ENCODE measurements at regions not wholly inside any gene's neighbourhood (a gene's known extent, or its start where the extent isn't known, plus 50 kb on each side); places are given as distances from the start of the nearest gene placed in this dataset.

- Histone ChIP-seq H3K27ac (ENCODE audit: low read depth, low read length) (no peak overlapping the region), H3K27me3 (ENCODE audit: control insufficient read depth, low read length) (no peaks in the 10 kb centered on the region), H3K9me3 (ENCODE audit: control insufficient read depth, insufficient read depth, low read length) (no peaks in the 10 kb centered on the region), H3K79me2 (ENCODE audit: control insufficient read depth, low read length) (no peaks in the 10 kb centered on the region), H3K36me3 (ENCODE audit: control insufficient read depth, low read length) (no peaks in the 10 kb centered on the region), H3F3A (ENCODE audit: control insufficient read depth, insufficient read depth) (no peaks in the 10 kb centered on the region), H3K4me1 (ENCODE audit: control insufficient read depth, low read length) (no peaks in the 10 kb centered on the region), H3K9me2 (replicated peaks; ENCODE audit: control insufficient read depth, low read length) (no peaks in the 10 kb centered on the region), H3K4me3 (ENCODE audit: low read length) (no peak overlapping the region), H3K4me2 (ENCODE audit: low read length) (no peak overlapping the region), H4K20me1 (ENCODE audit: control insufficient read depth, insufficient read depth, low read depth, low read length) (no peaks in the 10 kb centered on the region)
- TF ChIP-seq CTCF (IDR thresholded peaks at IDR 0.05; ENCODE audit: low read depth, low read length, poor library complexity, severe bottlenecking) = no peak
Observed at GRCh38 chr11:69208190-69209037, 52.7 kb downstream of the SMIM38 start.

DNA sequence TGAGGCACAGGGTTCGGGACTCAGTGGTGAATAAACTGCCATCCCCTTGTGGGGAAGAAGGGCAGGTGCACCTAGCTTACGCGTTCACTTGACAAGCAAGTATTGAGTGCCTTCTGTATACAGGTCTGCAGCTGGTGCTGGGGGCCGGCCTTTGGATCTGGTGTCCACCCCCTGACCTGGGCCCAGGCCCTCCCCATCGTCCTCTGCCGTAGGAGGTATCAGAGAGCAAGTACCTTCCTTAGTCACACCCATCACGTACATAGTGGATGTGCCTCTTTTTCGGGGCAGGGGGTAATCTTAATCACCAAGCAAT, 53.3 kb downstream of the SMIM38 start:
- no peak overlapping the region for H3K4me2 ChIP-seq (ENCODE audit: low read length)
- H3K27me3 ChIP-seq (ENCODE audit: control insufficient read depth, low read length) = no peaks in the 10 kb centered on the region
- no peaks in the 10 kb centered on the region for H3K36me3 ChIP-seq (ENCODE audit: control insufficient read depth, low read length)
- H3F3A ChIP-seq (ENCODE audit: control insufficient read depth, insufficient read depth) = no peaks in the 10 kb centered on the region
- H3K9me2 ChIP-seq (replicated peaks; ENCODE audit: control insufficient read depth, low read length) = no peaks in the 10 kb centered on the region
- H3K4me3 ChIP-seq (ENCODE audit: low read length) = no peak overlapping the region
- H3K9me3 ChIP-seq (ENCODE audit: control insufficient read depth, insufficient read depth, low read length) = no peaks in the 10 kb centered on the region
- no peaks in the 10 kb centered on the region for H3K79me2 ChIP-seq (ENCODE audit: control insufficient read depth, low read length)
- no peaks in the 10 kb centered on the region for H4K20me1 ChIP-seq (ENCODE audit: control insufficient read depth, insufficient read depth, low read depth, low read length)
- TF ChIP-seq CTCF (IDR thresholded peaks at IDR 0.05; ENCODE audit: low read depth, low read length, poor library complexity, severe bottlenecking) = no peak
- TF ChIP-seq EZH2phosphoT487 (IDR thresholded peaks at IDR 0.05; ENCODE audit: borderline replicate concordance, low read length) = no peak
- H3K27ac ChIP-seq (ENCODE audit: low read depth, low read length) = no peak overlapping the region
- H3K4me1 ChIP-seq (ENCODE audit: control insufficient read depth, low read length) = no peaks in the 10 kb centered on the region

DNA sequence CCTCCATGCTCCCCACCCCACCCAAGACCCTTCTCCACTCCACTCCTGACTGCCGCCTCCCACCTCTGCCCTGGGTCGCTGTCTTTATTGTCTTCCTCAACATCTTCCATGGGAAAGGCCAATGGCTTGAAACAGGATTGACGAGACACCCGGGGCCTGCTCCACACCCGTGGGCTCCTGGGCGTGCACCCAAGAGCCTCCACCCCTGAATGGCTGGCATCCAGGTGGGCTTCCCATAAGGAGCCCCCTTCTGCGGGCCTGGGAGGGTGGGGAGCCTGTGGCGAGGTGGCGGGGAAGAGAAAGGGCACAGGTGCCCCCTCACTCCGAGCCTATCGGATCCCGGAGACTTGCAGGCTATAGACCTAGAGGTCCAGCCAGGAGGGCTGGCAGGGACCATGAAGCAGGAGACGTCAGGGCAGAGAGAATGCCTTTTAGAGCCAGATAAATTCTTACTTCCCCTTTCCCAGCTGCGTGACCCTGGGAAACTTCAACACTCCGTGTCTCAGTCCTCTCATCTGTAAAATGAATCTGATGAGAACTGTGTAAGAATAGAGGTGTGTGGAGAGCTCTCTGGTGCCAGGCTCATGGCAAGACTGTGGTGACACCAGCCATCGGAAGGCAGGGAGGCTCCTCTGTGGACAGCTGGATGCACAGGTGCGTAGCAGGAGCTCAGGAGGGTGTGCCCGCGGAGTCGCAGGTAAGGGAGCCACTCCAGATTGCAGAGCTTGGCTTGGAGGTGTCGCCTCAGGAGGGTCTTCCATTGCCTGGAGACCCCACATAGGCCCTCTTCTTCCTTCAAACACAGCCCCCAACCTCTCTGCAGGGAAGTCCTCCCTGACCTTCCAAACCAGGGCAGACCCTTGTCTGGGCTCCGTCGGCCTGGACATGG, 53.9 kb downstream of the SMIM38 start:
- no peak for TF ChIP-seq EZH2phosphoT487 (IDR thresholded peaks at IDR 0.05; ENCODE audit: borderline replicate concordance, low read length)
- TF ChIP-seq CTCF (IDR thresholded peaks at IDR 0.05; ENCODE audit: low read depth, low read length, poor library complexity, severe bottlenecking) = no peak
- Histone ChIP-seq H3K4me1 (ENCODE audit: control insufficient read depth, low read length) (no peaks in the 10 kb centered on the region), H3K27me3 (ENCODE audit: control insufficient read depth, low read length) (no peaks in the 10 kb centered on the region), H3K36me3 (ENCODE audit: control insufficient read depth, low read length) (no peaks in the 10 kb centered on the region), H3K9me2 (replicated peaks; ENCODE audit: control insufficient read depth, low read length) (no peaks in the 10 kb centered on the region), H3K9me3 (ENCODE audit: control insufficient read depth, insufficient read depth, low read length) (no peaks in the 10 kb centered on the region), H3K79me2 (ENCODE audit: control insufficient read depth, low read length) (no peaks in the 10 kb centered on the region), H3K4me3 (ENCODE audit: low read length) (no peak overlapping the region), H3F3A (ENCODE audit: control insufficient read depth, insufficient read depth) (no peaks in the 10 kb centered on the region), H4K20me1 (ENCODE audit: control insufficient read depth, insufficient read depth, low read depth, low read length) (no peaks in the 10 kb centered on the region), H3K27ac (ENCODE audit: low read depth, low read length) (no peak overlapping the region), H3K4me2 (ENCODE audit: low read length) (no peak overlapping the region)
